ENCODE measurements at regions not wholly inside any gene's neighbourhood (a gene's known extent, or its start where the extent isn't known, plus 50 kb on each side); places are given as distances from the start of the nearest gene placed in this dataset.
"Not testable (repeated sequence)": the region's sequence is repeated elsewhere in the genome, so short reads cannot be mapped to it uniquely, and the experiment has no call there.

DNA sequence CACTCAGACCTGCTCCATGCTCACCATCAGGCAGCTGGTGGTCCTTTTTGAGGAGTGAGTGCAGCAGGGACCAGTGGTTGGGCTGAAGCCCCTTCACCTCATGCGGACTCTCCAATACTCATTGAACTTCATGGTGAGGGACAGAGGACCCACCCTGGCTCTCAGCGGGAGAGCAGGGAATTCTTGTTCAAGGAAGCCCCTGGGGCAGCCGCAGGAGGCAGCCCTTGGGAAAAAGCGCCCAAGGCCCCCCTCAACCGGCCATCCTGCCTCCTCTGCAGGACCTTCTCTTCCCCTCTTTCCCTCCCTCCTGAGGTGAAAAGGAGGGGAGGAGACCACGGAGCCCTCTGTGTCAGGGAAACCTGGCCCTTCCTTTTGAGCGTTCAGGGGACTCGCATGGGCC lies 4510.9 kb upstream of the OR11H1 start:
- H3K27me3 ChIP-seq; H3K27ac ChIP-seq; H3K9me3 ChIP-seq; intact Hi-C loops (cut with DNase I); H3K36me3 ChIP-seq; H3K4me1 ChIP-seq; H3K4me3 ChIP-seq; DNase-seq (ENCODE audit: low spot score in 2 of 2): not testable (repeated sequence)

DNA sequence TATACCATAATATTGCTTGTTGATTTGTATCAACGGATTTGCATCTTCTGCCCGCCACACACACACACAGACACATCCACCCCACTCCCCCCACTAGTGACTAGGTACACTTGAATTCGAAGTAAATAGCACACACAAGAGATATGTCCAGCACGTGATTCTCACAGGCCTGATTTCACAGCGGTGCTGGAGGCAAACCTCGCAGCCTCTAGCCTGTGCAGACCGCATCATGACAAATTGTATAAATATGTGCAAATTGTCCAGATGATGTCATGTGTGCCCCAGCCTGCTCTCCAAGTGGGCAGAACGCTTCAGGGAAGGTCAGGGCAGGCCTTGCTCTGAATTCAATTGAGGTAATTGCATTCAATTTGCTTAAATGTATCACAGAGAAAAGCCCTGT lies 4507.5 kb upstream of the OR11H1 start:
- H3K27me3 ChIP-seq; DNase-seq (ENCODE audit: low spot score in 2 of 2); H3K4me1 ChIP-seq; H3K4me3 ChIP-seq; H3K27ac ChIP-seq; H3K9me3 ChIP-seq; H3K36me3 ChIP-seq; intact Hi-C loops (cut with DNase I): not testable (repeated sequence)

DNA sequence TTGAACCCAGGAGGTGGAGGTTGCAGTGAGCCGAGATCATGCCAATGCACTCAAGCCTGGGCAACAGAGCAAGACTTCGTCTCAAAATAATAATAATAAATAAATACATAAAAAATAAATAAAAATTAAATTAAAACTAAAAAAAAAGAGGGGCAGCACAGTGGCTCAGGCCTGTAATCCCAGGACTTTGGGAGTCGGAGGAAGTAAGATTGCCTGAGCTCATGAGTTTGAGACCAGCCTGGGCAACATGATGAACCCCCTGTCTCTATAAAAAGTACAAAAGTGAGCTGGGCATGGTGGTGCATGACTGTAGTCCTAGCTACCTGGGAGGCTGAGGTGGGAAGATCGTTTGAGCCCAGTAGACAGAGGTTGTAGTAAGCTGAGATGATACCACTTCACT lies 4501.5 kb upstream of the OR11H1 start:
- peaks cover 0 to 16% of the 10 kb centered on the region in 2 donors for H3K9me3 ChIP-seq
- H3K36me3 ChIP-seq; H3K27ac ChIP-seq; H3K4me1 ChIP-seq; H3K27me3 ChIP-seq; intact Hi-C loops (cut with DNase I); H3K4me3 ChIP-seq; DNase-seq (ENCODE audit: low spot score in 2 of 2): not testable (repeated sequence)

DNA sequence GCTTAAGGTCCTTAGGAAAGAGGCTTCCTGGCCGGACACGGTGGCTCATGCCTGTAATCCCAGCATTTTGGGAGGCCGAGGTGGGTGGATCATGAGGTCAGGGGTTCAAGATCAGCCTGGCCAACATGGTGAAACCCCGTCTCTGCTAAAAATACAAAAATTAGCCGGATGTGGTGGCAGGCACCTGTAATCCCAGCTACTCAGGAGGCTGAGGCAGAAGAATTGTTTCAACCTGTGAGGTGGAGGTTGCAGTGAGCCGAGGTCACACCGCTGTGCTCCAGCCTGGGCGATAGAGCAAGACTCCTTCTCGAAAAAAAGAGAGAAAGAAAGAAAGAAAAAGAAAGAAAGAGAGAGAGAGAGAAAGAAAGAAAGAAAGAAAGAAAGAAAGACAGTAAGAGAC lies 4500.9 kb upstream of the OR11H1 start:
- H3K4me3 ChIP-seq; H3K36me3 ChIP-seq; DNase-seq (ENCODE audit: low spot score in 2 of 2); intact Hi-C loops (cut with DNase I); H3K4me1 ChIP-seq; H3K27me3 ChIP-seq; H3K27ac ChIP-seq: not testable (repeated sequence)
- H3K9me3 ChIP-seq = peaks cover 0 to 17% of the 10 kb centered on the region in 2 donors

DNA sequence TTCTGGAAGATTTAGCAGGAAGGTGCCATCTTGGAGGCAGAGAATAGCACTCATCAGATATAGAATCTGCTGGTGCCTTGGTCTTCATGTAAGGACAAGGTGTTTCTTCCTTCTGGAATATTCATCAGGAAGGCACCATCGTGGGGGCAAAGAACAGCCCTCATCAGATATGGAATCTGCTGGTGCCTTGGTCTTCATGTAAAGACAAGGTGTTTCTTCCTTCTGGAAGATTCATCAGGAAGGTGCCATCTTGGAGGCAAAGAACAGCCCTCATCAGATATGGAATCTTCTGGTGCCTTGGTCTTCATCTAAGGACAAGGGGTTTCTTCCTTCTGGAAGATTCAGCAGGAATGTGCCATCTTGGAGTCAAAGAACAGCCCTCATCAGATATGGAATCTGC lies 4500.5 kb upstream of the OR11H1 start:
- H3K27me3 ChIP-seq; H3K4me3 ChIP-seq; H3K4me1 ChIP-seq; intact Hi-C loops (cut with DNase I); H3K36me3 ChIP-seq; H3K27ac ChIP-seq; DNase-seq (ENCODE audit: low spot score in 2 of 2): not testable (repeated sequence)
- H3K9me3 ChIP-seq = peaks cover 0 to 21% of the 10 kb centered on the region in 2 donors

DNA sequence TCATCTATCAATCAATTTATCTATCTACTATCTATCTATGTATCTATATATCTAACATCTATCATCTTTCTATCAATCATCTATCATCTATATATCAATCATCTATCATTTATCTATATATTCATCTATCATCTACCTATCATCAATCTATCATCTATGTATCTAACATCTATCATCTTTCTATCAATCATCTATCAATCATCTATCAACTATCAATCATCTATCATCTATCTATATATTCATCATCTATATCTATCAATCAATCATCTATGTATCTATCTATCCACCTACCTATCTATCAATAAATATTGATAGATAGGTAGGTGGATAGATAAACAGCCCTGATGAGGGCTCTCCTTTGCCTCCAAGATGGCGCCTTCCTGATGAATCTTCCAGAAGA lies 4499.8 kb upstream of the OR11H1 start:
- not testable (repeated sequence) for H3K36me3 ChIP-seq
- peaks cover 0 to 26% of the 10 kb centered on the region in 2 donors for H3K9me3 ChIP-seq

DNA sequence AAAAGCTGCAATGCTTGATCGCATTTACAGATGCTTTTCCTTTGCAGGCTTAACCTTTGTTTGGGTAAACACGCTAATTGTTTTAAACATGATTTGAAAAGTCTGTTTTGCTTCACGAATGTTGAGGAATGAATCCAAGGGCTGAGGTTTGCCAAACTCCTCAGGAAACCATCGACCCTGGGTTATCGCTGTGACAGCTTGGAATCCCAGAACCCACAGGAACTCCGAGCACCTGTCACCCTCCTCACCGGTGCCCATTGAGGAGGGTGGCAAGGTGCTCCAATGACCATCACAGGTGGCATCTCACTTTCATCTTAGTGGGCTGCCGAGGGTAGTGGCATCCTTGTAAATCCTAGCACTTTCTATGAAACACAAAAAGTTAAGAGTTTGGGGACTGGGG lies 4498.5 kb upstream of the OR11H1 start:
- intact Hi-C loops (cut with DNase I); H3K27ac ChIP-seq; H3K4me3 ChIP-seq; H3K36me3 ChIP-seq; H3K4me1 ChIP-seq; H3K27me3 ChIP-seq; DNase-seq (ENCODE audit: low spot score in 2 of 2): not testable (repeated sequence)
- H3K9me3 ChIP-seq = peaks cover 9 to 37% of the 10 kb centered on the region in 2 donors

More for the DNA sequence above, 4499.8 kb upstream of the OR11H1 start:
- H3K4me1 ChIP-seq; intact Hi-C loops (cut with DNase I); H3K27me3 ChIP-seq; H3K4me3 ChIP-seq; DNase-seq (ENCODE audit: low spot score in 2 of 2); H3K27ac ChIP-seq: not testable (repeated sequence)

DNA sequence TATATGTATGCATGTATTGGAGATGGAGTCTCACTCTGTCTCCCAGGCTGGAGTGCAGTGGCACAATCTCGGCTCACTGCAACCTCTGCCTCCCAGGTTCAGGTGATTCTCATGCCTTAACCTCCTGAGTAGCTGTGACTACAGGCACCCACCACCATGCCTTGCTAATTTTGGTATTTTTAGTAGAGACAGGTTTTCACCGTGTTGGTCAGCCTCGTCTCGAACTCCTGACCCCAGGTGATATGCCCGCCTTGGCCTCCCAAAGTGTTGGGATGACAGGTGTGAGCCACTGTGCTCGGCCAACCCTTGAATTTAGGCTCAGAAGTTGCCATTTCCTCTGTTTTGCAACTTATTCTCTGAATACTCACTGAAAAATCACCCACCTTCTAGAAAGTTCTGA lies 4498.0 kb upstream of the OR11H1 start:
- peaks cover 9 to 37% of the 10 kb centered on the region in 2 donors for H3K9me3 ChIP-seq
- H3K27me3 ChIP-seq; H3K36me3 ChIP-seq; H3K4me3 ChIP-seq; intact Hi-C loops (cut with DNase I); H3K27ac ChIP-seq; DNase-seq (ENCODE audit: low spot score in 2 of 2); H3K4me1 ChIP-seq: not testable (repeated sequence)

DNA sequence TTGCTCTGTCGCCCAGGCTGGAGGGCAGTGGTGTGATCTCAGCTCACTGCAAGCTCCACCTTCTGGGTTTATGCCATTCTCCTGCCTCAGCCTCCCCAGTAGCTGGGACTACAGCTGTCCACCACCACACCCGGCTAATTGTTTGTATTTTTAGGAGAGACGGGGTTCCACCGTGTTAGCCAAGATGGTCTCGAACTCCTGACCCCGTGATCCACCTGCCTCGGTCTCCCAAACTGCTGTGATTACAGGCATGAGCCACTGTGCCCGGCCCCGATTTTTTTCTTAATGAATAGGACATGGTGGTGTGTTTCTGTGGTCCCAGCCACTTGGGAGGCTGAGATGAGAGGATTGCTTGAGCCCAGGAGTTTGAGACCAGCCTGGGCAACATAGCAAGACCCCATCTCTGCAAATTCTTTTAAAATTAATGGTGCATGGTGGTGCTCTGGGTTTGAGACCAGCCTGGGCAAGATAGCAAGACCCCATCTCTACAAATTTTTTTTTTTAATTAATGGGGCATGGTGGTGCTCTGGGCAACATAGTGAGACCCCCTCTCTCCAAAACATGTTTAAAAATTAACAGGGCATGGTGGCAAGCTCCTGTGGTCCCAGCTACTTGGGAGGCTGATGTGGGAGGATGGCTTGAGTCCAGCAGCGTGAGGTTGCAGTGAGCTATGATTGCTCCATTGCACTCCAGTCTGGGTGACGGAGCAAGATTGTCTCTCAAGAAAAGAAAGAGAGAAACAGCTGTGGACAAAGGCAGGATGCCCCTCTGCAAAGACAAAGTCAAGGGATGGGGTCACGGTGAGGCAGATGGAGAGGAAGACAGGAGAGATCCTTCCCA lies 4497.2 kb upstream of the OR11H1 start:
- H3K4me1 ChIP-seq; H3K4me3 ChIP-seq; intact Hi-C loops (cut with DNase I); H3K36me3 ChIP-seq; H3K27ac ChIP-seq; H3K27me3 ChIP-seq; DNase-seq (ENCODE audit: low spot score in 2 of 2): not testable (repeated sequence)
- peaks cover 9 to 41% of the 10 kb centered on the region in 2 donors for H3K9me3 ChIP-seq

DNA sequence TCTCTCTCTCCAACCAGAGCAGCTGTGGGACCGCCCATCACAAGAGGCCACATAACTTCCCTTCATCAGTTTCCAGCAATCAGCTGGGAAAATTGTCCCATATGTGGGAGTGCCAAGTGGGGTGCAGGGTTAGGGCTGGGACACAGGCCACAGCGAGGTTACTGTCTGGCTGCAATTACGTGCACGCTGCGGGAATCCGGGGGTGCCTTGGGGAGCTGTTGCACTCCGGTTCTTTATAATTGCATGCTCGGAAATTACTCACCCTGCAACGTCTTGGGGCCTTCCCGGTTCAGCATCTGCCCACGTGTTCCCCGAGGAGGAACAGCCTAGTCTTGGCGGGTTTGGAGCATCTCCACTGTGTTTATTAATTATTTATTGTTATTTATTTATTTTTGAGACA lies 4495.9 kb upstream of the OR11H1 start:
- H3K4me3 ChIP-seq; H3K27ac ChIP-seq; H3K27me3 ChIP-seq; H3K4me1 ChIP-seq; intact Hi-C loops (cut with DNase I); DNase-seq (ENCODE audit: low spot score in 2 of 2); H3K36me3 ChIP-seq: not testable (repeated sequence)
- H3K9me3 ChIP-seq = peaks cover 9 to 50% of the 10 kb centered on the region in 2 donors

DNA sequence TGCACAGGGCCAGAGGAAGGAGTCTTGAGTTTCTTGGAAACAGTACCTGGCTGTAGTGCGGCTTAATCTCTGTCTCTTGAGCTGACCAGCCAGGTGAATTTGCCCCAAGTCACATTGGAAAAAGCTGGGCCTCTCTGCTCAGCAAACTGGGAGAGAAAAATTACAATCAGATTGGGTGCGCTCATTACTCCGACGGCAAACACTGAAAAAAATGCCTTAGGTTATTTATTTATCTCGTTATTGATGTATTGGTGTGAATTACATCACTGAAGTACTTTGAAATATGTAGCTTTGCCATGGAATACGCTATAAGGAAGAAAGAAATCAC lies 4493.4 kb upstream of the OR11H1 start:
- intact Hi-C loops (cut with DNase I); H3K27me3 ChIP-seq; H3K27ac ChIP-seq; H3K36me3 ChIP-seq; H3K4me3 ChIP-seq; DNase-seq (ENCODE audit: low spot score in 2 of 2); H3K4me1 ChIP-seq: not testable (repeated sequence)
- peaks cover 24 to 66% of the 10 kb centered on the region in 2 donors for H3K9me3 ChIP-seq

DNA sequence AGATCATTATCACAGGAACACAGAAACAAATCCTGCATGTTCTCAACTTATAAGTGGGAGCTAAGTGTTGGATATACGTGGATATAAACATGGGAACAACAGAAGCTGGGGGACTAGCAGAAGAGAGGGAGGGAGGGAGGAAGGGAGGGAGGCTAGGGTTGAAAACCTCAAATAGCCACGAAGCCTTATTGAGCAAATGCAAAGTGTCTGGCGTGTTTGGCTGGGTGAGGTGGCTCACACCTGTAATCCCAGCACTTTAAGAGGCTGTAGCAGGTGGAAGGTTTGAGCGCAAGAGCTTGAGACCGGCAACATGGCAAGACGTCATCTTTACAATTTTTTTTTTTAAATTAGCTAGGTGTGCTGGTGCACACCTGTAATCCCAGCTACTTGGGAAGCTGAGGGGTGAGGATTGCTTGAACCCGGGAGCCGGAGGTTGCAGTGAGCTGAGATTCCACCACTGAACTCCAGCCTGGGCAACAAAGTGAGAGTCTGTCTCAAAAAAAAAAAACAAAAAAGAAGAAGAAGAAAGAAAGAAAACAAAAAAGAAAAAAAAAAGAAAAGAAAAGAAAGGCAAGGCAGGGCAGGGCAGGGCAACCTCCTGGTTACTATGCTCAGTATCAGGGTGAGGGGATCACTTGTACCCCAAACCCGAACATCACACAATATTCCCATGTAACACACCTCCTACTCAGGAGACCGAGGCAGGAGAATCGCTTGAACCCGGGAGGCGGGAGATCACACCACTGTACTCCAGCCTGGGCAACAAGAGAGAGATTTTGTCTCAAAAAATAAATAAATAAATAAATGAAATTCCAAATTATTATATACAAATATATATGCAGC lies 4492.7 kb upstream of the OR11H1 start:
- intact Hi-C loops (cut with DNase I); H3K27ac ChIP-seq; H3K4me3 ChIP-seq; DNase-seq (ENCODE audit: low spot score in 2 of 2); H3K36me3 ChIP-seq; H3K4me1 ChIP-seq; H3K27me3 ChIP-seq: not testable (repeated sequence)
- peaks cover 24 to 67% of the 10 kb centered on the region in 2 donors for H3K9me3 ChIP-seq

DNA sequence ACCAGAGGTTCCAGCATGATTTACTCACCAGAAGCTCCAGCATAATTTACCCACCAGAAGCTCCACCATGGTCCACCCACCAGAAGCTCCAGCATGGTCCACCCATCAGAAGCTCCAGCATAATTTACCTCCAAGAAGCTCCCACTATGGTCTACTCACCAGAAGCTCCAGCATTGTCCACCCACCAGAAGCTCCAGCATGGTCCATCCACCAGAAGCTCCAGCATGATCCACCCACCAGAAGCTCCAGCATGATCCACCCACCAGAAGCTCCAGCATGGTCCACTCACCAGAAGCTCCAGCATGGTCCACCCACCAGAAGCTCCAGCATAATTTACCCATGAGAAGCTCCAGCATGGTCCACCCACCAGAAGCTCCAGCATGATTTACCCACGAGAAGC lies 4490.7 kb upstream of the OR11H1 start:
- H3K27ac ChIP-seq; H3K4me1 ChIP-seq; H3K27me3 ChIP-seq; DNase-seq (ENCODE audit: low spot score in 2 of 2); intact Hi-C loops (cut with DNase I); H3K36me3 ChIP-seq; H3K4me3 ChIP-seq: not testable (repeated sequence)
- peaks cover 24 to 67% of the 10 kb centered on the region in 2 donors for H3K9me3 ChIP-seq

DNA sequence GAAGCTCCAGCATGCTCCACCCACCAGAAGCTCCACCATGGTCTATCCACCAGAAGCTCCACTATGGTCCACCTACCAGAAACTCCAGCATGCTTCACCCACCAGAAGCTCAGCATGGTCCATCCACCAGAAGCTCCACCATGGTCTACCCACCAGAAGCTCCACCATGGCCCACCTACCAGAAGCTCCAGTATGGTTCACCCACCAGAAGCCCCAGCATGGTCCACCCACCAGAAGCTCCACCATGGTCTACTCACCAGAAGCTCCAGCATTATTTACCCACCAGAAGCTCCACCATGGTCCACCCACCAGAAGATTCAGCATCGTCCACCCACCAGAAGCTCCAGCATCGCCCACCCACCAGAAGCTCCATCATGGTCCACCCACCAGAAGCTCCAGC lies 4490.2 kb upstream of the OR11H1 start:
- intact Hi-C loops (cut with DNase I); H3K27ac ChIP-seq; DNase-seq (ENCODE audit: low spot score in 2 of 2); H3K4me1 ChIP-seq; H3K27me3 ChIP-seq; H3K36me3 ChIP-seq; H3K4me3 ChIP-seq: not testable (repeated sequence)
- H3K9me3 ChIP-seq = peaks cover 24 to 62% of the 10 kb centered on the region in 2 donors

Measured in ascending aorta (tissue), 2 donors.